PFSK-1 (cell line): ENCODE measurements at regions not wholly inside any gene's neighbourhood (a gene's known extent, or its start where the extent isn't known, plus 50 kb on each side); places are given as distances from the start of the nearest gene placed in this dataset.

Experiments used
- FOXP2 ChIP-seq: optimal IDR thresholded peaks from 2 replicates; pipeline ENCODE3; 2011; ENCODE audit warnings: borderline replicate concordance, control low read depth, inconsistent platforms; ENCODE audit not compliant: insufficient read depth; ENCODE audit errors: extremely low read length, extremely low read depth
- POLR2AphosphoS5 ChIP-seq: IDR thresholded peaks from 2 replicates; pipeline ENCODE4 v1.6.1; 2012; ENCODE audit warnings: low read depth, mild to moderate bottlenecking, control low read depth, low read length, moderate library complexity
- REST ChIP-seq, 2 experiments: IDR thresholded peaks; 2 replicates each; pipeline versions ENCODE4 v1.6.1 to v1.8.0; 2011 to 2012; ENCODE audit warnings: low read depth in 2 of 2, low read length in 2 of 2, control low read depth in 1 of 2, inconsistent platforms in 1 of 2, mild to moderate bottlenecking in 1 of 2, moderate library complexity in 1 of 2; ENCODE audit not compliant: insufficient read depth in 1 of 2
- SIN3A ChIP-seq: IDR thresholded peaks from 2 replicates; pipeline ENCODE4 v1.6.1; 2012; ENCODE audit warnings: mild to moderate bottlenecking, low read length, moderate library complexity, borderline replicate concordance; ENCODE audit not compliant: insufficient read depth
- TAF1 ChIP-seq: IDR thresholded peaks from 2 replicates; pipeline ENCODE4 v1.6.1; 2012; ENCODE audit warnings: low read length, control low read depth, borderline replicate concordance; ENCODE audit not compliant: insufficient read depth

GRCh38 chr6:21340573-21340972 lies 253.0 kb upstream of the SOX4 start:
- TF ChIP-seq REST (IDR thresholded peaks at IDR 0.05; ENCODE audit: insufficient read depth in 1 of 2, low read depth in 2 of 2, low read length in 2 of 2) (no peak), POLR2AphosphoS5 (no peak), SIN3A (no peak), FOXP2 (no peak), TAF1 (no peak)

GRCh38 chr6:21341910-21342309 lies 251.6 kb upstream of the SOX4 start:
- no peak for TF ChIP-seq SIN3A
- TF ChIP-seq REST (IDR thresholded peaks at IDR 0.05; ENCODE audit: insufficient read depth in 1 of 2, low read depth in 2 of 2, low read length in 2 of 2) = no peak
- TF ChIP-seq TAF1 = no peak
- TF ChIP-seq FOXP2 = no peak
- TF ChIP-seq POLR2AphosphoS5 = no peak

GRCh38 chr6:21342501-21342900 lies 251.1 kb upstream of the SOX4 start:
- TF ChIP-seq POLR2AphosphoS5 = no peak
- TF ChIP-seq TAF1 = no peak
- TF ChIP-seq REST (IDR thresholded peaks at IDR 0.05; ENCODE audit: insufficient read depth in 1 of 2, low read depth in 2 of 2, low read length in 2 of 2) = no peak
- TF ChIP-seq FOXP2 = no peak

- TF ChIP-seq REST (IDR thresholded peaks at IDR 0.05; ENCODE audit: insufficient read depth in 1 of 2, low read depth in 2 of 2, low read length in 2 of 2) = no peak
- no peak for TF ChIP-seq SIN3A
- TF ChIP-seq POLR2AphosphoS5 = no peak
- no peak for TF ChIP-seq TAF1
- TF ChIP-seq FOXP2 = no peak
These were observed 245.4 kb upstream of the SOX4 start for GRCh38 chr6:21348146-21348503.

GRCh38 chr6:21348504-21349195 lies 244.9 kb upstream of the SOX4 start:
- TF ChIP-seq TAF1 = no peak

GRCh38 chr6:21349834-21350233 lies 243.7 kb upstream of the SOX4 start:
- TF ChIP-seq SIN3A = no peak
- no peak for TF ChIP-seq FOXP2
- no peak for TF ChIP-seq TAF1
- no peak for TF ChIP-seq REST (IDR thresholded peaks at IDR 0.05; ENCODE audit: insufficient read depth in 1 of 2, low read depth in 2 of 2, low read length in 2 of 2)
- TF ChIP-seq POLR2AphosphoS5 = no peak
